NCI-H1436 (cell line): ENCODE measurements at regions not wholly inside any gene's neighbourhood (a gene's known extent, or its start where the extent isn't known, plus 50 kb on each side); places are given as distances from the start of the nearest gene placed in this dataset.
"Not testable (repeated sequence)": the region's sequence is repeated elsewhere in the genome, so short reads cannot be mapped to it uniquely, and the experiment has no call there.

Source experiments
- DNase-seq: peaks from one replicate; lab custom pipeline; 2025; lab: John Stamatoyannopoulos, UW

DNA sequence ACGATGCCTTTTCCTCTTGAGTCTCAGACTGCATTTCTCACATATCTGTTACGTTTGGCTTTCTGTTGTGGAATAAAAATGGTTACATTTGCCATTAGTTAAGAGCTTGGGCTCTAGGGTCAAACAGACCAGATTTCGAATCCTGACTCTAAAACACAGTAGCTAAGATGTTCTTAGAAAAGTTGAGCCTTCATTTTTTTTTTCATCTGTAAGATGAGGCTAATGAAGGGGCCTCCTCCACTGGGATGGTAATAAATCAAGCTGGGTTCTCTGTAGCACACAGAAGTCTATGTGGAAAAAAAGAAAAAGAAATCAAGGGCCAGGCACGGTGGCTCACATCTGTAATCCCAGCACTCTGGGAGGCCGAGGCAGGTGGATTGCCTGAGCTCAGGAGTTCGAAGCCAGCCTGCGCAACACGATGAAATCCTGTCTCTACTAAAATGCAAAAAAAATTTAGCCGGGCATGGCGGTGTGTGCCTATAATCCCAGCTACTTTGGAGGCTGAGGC, 49.9 kb upstream of the CAPRIN1 start:
- DNase-seq: no peak

DNA sequence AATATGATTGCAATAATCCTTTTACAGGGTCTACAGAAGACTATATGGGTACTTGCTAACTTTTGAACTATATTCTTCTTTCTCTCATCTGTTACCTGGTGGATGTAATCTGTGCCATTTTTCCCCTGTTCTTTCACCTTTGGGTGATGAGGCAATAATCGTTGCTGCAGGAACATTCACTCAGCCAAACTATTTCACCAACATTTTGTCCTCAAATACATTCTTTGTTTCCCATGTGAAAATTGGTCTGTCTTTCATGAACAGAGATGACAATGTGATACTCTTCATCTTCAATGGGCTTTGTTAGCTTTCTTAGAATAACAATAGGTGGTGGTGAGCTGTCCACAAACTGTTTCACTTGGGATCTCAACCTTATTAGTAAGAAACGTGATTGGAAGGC, 52.1 kb upstream of the CAPRIN1 start:
- no peak for DNase-seq

DNA sequence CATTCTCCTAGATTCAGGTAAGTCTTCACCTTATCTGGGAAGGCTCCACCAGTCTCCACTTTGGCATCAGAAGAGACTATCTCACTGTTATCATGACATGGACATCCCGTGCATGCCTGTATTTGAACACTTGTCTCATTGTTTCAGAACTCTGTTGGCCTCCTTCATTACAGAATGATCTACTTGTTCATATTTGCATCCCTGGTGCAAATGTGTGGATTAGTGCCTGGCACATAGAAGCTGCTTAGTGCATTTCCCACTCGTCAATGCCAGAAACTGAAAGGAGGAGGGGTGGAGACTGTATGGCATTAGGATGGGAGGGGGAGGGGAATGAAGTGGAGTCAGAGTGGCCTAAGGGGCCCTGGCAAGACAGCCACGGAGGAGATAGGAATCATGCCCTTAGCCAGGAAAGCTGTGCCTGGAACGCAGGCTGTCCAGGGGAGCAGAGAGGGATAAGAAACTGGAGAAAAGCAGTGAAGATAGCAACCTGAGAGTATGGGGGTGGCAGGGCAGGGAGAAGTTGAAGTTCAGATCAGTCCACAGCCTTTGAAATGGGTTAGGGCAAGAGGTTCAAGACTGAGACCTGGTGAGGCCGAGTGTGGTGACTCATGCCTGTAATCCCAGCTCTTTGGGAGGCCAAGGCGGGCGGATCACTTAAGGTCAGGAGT, 53.8 kb upstream of the CAPRIN1 start:
- no peak for DNase-seq

DNA sequence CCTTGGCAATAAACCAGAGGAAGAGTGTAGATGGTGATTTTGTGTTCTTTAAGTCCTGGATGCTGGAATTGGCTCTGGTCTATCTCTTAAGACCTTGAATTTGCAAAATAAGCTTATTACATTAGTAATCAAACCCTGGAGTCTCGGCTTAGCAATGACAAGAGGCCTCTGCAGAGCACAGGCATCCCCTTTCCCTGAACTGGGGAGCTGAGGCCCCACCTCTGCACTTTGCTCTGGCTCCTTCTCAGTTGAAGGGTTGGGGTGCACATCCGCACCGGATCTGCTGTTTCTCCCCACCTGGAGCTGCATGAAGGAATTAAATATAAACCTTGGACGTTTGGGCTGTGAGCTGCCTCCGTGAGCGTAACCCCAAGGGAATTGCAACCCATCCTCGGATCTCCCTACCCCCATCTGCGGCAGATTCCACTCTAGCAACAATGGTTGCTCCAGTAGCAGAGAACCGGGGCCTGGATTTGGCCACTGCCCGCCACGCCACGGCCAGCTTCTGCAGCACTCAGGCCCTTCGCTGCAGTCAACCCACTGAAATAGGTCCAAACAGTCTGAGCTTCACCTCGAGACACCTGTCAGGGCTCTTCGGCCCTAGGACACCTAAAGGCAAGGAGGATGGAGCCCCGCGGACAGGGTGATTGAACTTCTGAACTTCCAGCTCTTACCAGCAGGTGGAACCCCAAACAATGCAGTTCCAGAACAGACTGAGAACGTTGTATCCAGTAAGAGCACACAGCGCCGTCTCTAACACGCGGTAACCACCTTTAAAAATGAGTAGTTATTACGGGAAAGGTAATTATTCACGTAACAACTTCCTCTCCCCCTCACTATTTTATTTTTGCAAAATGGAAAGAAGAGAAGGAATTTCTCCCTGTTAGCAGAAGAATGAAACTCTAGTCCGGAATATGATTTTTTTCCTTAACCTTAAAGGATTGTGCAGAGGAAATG, 54.8 kb upstream of the CAPRIN1 start:
- peak; percentile 73 for DNase-seq

DNA sequence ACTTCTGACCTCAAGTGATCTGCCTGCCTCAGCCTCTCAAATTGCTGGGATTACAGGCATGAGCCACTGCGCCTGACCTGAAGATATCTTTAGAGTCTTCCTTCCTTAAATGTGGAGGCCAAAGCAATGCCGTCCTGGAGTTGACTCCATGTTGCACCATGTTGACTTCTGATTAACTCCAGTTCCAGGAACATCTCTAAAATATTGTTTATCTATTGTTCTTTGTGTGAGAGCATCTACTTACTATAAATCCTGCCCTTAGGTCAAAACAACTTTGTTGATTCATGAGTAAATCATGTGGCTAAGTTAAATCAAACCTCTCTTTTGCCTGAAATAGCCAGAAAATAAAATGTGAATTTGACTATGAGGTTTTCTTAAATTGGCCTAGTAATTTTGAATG, 56.6 kb upstream of the CAPRIN1 start:
- DNase-seq: no peak

DNA sequence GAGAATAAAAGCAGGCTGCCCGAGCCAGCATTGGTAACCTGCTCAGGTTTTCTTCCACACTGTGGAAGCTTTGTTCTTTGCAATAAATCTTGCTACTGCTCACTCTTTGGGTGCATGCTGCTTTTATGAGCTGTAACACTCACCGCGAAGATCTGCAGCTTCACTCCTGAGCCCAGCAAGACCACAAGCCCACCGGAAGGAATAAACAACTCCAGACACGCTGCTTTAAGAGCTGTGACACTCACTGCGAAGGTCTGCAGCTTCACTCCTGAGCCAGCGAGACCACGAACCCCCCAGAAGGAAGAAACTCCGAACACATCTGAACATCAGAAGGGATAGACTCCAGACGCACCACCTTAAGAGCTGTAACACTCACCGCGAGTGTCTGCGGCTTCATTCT, 60.4 kb upstream of the CAPRIN1 start:
- not testable (repeated sequence) for DNase-seq

DNA sequence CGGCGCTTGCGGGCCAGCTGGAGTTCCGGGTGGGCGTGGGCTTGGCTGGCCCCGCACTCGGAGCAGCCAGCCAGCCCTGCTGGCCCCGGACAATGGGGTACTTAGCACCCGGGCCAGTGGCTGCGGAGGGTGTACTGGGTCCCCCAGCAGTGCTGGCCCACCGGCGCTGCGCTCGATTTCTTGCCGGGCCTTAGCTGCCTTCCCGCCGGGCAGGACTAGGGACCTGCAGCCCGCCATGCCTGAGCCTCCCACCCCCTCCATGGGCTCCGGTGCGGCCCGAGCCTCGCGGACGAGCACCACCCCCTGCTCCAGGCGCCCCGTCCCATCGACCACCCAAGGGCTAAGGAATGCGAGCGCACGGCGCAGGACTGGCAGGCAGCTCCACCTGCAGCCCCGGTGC, 61.4 kb upstream of the CAPRIN1 start:
- not testable (repeated sequence) for DNase-seq

DNA sequence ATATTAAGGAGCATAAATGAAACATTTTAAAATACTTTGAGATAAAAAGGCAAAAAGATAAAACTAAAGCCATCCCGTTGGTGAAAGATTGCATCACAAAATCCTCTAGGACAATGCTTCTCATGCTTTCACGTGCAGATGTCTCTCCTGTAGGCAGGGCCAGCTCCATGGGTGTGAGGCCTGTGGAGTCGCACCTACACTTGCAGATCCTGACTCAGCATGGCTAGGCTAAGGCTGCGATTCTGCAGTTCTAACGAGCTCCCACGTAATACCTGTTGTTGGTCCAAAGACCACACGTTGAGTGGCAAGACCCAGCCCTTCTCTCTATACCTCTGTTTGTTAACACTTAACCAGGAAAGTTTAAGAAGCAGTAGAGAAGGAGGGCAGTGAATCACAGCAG, 62.1 kb upstream of the CAPRIN1 start:
- DNase-seq: no peak

DNA sequence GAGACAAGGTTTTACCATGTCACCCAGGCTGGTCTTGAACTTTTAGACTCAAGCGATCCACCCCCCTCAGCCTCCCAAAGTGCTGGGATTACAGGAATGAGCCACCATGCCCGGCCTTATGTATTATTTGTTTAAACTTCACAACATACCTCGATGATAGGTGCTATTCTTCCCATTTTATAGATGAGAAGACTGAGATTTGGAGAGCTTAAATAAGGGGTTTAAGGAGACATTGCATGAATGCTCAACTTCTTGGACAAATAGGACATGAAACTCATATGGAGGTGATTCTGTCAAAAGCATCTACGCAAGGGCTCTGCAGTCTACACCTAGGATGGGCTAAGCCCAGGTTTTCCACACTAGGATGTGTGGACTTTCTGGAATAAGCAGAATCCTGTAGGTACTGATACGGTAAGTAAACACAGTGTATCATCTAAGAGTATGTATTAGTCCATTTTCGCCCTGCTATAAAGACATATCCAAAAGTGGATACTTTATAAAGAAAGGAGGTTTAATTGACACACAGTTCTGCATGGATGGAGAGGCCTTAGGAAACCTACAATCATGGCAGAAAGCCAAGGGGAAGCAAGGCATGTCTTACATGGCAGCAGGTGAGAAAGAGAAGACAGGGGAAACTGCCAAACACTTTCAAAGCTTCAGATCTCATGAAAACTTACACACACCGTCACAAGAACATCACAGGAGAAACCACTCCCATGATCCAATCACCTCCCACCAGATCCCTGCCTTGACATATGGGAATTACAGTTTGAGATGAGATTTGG, 62.8 kb upstream of the CAPRIN1 start:
- no peak for DNase-seq

DNA sequence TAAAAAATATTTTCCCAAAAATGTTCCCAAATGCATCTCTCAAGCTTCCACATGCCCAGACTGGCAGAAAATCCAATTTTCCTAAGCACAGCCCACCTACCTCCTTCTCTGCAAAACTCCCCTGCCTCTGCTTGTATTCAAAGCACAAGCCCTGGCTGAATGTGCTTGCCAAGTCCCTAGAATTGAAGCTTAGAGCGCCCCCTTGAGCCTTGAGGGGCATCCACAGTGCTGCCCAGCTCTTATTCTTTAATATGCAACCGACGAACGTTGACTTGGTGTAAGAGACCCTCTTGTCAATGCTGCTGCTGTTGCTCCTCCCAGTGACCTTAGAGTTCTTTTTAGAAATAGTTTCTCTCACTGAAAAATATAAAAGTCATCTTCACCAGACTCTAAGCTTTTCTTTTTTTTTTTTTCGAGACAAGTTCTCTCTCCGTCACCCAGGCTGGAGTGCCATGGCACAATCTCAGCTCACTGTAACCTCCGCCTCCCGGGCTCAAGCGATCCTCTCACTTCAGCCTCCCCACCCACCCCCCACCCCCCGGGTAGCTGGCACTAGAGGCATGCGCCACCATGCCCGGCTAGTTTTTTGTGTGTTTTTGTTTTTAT, 63.5 kb upstream of the CAPRIN1 start:
- DNase-seq: peak; percentile 68

DNA sequence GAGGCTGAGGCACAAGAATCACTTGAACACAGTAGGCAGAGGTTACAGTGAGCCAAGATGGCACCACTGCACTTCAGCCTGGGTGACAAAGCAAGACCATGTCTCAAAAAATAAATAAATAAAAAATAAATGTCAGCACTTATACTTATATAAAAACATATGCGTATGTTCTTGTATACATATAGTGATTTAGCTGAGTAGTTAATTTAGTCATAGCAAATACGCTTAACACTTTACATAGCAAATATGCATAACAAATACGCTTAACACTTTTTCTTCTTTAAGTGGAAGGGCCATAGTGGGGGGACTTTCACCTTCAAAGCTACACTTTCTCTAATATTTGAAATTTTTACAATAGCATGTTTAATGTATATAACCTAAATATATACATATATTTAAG, 64.0 kb upstream of the CAPRIN1 start:
- DNase-seq: no peak

DNA sequence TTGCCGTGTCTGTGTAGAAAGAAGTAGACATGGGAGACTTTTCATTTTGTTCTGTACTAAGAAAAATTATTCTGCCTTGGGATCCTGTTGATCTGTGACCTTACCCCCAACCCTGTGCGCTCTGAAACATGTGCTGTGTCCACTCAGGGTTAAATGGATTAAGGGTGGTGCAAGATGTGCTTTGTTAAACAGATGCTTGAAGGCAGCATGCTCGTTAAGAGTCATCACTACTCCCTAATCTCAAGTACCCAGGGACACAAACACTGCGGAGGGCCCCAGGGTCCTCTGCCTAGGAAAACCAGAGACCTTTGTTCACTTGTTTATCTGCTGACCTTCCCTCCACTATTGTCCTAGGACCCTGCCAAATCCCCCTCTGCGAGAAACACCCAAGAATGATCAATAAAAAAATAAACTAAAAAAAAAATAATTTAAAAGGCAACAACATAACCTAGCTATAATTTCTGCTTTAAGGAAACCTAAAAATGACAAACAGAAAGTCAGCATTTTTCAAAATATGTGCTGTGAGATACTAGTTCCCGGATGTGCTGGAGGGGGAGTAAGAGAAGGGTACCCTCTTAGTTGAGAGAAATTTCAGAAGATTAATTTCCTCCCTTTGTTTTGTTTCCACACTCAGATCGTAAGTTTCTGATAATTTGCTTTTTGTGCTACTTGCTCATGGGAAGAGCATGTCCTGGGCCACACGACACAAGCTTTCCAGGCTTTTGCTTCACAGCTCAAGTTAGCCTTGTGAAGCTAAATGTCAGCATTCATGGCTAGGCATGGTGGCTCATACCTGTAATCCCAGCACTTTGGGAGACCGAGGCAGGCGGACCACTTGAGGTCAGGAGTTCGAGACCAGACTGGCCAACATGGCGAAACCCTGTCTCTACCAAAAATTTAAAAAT, 64.7 kb upstream of the CAPRIN1 start:
- DNase-seq: not testable (repeated sequence)

DNA sequence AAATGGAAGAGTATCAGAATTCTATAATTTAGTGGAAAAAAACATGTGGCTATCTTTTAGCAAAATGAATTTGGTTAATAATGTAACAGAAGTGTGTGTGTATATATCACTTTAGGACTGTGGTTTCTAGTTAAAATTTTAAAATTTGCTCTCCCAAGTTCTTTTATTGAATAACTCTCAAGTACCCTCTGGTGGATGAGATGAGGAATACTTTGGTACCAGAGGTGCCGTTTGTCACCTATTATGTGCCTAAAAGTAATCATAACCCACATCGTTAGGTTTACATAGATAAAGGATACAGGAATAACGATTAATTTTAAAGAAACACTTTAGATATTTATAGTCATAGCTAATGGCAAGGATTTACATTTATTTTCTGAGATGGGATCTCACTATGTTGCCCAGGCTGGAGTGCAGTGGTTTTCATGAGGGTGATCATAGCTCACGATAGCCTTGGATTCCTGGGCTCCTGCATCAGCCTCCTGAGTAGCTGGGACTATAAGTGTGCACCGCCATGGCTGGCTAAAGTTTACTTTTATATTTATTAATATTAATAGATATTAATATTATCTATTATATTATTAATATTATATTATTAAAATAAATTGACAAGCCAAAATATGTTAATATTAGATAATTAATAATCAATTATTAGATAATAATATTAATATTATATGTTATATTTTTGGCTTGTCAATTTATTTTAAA, 66.7 kb upstream of the CAPRIN1 start:
- DNase-seq: no peak

DNA sequence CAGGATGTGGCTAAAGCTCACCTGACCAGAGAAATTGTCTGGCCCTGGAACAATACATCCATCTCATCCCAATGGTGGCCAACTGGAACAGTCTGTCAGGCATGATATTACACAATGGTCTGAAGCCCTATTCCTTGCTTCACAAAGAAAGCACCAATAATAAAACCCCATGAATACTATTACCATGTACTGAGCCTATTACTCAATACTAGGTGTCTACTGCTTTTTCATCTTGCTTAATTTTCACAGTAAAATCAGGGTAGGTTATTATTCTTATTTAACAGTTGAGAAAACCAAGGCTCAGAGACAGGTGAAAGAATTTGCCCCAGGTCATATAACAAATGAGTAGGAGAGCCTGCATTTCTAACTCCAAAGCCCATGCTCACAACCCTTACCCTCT, 68.9 kb upstream of the CAPRIN1 start:
- no peak for DNase-seq

DNA sequence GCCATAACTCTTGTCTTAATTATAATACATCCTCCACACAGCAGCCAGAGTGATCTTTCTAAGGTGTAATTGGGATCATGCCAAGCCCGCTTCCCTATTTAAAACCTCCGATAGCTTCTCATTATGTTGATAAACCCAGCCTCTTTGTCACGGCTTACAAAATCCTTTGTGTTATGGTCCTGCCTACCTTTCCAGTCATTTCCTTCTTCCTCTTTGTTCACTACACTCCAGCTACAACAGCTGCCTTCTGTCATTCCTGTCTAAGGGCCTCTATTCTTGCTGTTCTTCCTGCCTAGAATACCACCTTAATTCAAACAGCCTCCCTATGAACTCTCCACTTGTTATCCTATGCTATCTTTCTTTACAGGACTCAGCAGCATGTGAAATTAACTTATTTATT, 70.6 kb upstream of the CAPRIN1 start:
- peak; percentile 70 for DNase-seq

DNA sequence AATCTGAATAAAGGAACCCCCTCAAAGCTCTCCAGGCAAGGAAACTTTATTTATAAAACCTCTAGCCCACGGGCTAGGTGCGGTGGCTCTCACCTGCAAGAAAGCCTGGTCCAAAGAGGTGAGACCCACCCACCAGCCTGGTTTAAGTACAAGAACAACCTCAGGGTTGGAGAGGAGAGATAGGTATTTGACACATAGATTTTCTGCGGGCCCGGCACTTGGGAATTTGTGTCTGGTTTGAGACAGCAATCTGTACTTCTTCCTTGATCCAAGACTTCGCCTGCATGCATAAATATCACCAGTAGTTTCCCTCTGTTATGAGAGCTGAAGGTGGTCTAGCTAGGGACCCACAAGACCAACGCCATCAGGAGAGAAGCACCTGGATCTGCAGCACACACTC, 73.2 kb upstream of the CAPRIN1 start:
- DNase-seq: no peak

DNA sequence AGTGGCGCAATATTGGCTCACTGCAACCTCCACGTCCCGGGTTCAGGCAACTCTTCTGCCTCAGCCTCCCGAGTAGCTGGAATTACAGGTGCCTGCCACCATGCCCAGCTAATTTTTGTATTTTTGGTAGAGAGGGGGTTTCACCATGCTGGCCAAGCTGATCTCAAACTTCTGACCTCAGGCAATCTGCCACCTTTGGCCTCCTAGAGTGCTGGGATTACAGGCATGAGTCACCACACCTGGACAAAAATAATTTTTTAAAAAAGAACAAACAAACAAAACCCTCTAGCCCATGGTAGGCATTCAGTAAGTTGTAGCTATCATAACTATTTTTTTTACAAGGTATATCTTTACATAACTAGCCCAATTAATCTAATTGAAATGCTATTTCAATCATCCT, 73.9 kb upstream of the CAPRIN1 start:
- DNase-seq: no peak

DNA sequence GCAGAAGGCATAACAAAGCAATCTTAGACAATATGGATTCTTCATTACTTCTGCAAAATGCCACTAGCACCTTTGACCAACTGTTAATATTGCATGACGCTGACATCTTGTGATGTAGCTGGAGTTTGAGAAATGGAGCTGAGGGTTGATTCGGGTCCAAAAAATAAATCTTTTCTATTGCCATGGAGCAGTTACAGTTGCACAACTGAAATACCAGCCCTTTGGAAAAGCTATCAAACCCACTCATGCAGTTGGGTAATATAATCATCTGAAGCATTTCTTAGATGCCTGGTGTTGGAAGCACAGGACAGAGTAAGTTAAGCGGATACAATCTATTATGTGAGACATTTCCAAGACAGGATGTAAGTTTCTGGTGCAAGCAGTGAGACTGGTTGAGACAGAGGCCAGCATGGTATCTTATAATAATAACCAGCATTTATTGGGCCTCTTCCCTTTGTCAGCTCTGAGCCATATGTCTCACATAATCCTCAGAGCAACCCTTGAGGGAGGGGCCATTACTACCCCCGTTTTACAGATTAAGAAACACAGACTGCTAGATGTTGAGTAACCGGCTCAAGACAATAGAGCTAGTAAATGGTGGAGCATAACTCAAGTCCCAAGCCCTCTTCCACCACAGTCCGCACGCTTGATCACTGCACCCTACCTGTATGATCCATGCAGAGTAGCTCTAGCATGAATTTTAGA, 74.9 kb upstream of the CAPRIN1 start:
- DNase-seq: no peak

DNA sequence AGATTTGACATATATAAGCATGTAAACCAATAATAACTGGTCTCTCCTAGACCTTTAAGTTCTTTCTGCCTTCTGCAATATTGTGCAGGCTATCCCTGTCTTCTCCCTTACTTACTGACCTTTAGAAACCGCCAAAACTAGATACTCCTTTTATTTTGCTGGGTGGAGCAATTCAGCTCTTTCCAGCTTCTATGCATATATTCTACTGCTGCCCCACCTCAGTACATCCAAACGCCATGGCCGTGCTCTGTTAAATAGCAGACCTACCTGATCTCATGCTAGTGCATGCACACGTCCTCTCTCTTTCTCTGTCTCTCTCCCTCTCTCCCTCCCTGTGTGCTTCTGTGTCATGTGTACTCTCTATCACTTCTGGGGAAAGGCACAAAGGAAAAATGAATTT, 76.7 kb upstream of the CAPRIN1 start:
- no peak for DNase-seq

DNA sequence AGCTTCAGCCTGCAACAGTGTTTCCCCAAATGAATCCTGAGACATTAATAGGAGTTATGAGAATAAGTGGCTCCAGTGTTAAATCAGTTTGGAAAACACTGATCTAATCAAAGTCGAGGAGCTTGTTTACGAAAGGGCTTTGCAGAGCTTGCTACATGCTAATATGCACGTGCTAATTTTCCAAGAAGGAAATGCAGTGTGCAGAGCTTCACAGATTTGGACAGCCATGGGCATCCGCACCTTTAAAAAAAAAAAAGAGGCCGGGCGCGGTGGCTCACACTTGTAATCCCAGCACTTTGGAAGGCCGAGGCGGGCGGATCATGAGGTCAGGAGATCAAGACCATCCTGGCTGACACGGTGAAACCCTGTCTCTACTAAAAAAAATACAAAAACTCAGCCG, 79.7 kb upstream of the LMO2 start:
- DNase-seq: not testable (repeated sequence)
